Glutamatergic neuron (in vitro differentiated cells): ENCODE measurements at regions not wholly inside any gene's neighbourhood (a gene's known extent, or its start where the extent isn't known, plus 50 kb on each side); places are given as distances from the start of the nearest gene placed in this dataset.

ENCODE experiments used
- DNase-seq: peaks from one replicate; pipeline ENCODE4 v3.0.0; 2022
- H3K27ac Mint-ChIP-seq: one replicate; pipeline ENCODE4 v1.8.0; 2020; ENCODE audit warnings: mild to moderate bottlenecking, mixed read lengths, inconsistent platforms; ENCODE audit not compliant: unreplicated experiment
- H3K27me3 Mint-ChIP-seq: one replicate; pipeline ENCODE4 v1.8.0; 2020; ENCODE audit warnings: mild to moderate bottlenecking, moderate library complexity, mixed read lengths, inconsistent platforms; ENCODE audit not compliant: unreplicated experiment
- H3K36me3 Mint-ChIP-seq: one replicate; pipeline ENCODE4 v1.8.0; 2020; ENCODE audit warnings: mild to moderate bottlenecking, mixed read lengths, inconsistent platforms; ENCODE audit not compliant: unreplicated experiment
- H3K4me1 Mint-ChIP-seq: one replicate; pipeline ENCODE4 v1.8.0; 2020; ENCODE audit warnings: mild to moderate bottlenecking, low read depth, mixed read lengths, inconsistent platforms; ENCODE audit not compliant: unreplicated experiment
- H3K4me3 Mint-ChIP-seq: one replicate; pipeline ENCODE4 v1.8.0; 2020; ENCODE audit warnings: mild to moderate bottlenecking, mixed read lengths, inconsistent platforms; ENCODE audit not compliant: unreplicated experiment
- H3K9me3 Mint-ChIP-seq: one replicate; pipeline ENCODE4 v1.8.0; 2020; ENCODE audit warnings: mild to moderate bottlenecking, moderate library complexity, mixed read lengths, inconsistent platforms; ENCODE audit not compliant: unreplicated experiment
- TF ChIP-seq, protein P1 (sequence below): fragments of 200-600 bp; sonication (generic); IDR thresholded peaks from one replicate; pipeline ENCODE4 v1.5.0; 2021; ENCODE audit not compliant: partially characterized antibody, unreplicated experiment

DNA sequence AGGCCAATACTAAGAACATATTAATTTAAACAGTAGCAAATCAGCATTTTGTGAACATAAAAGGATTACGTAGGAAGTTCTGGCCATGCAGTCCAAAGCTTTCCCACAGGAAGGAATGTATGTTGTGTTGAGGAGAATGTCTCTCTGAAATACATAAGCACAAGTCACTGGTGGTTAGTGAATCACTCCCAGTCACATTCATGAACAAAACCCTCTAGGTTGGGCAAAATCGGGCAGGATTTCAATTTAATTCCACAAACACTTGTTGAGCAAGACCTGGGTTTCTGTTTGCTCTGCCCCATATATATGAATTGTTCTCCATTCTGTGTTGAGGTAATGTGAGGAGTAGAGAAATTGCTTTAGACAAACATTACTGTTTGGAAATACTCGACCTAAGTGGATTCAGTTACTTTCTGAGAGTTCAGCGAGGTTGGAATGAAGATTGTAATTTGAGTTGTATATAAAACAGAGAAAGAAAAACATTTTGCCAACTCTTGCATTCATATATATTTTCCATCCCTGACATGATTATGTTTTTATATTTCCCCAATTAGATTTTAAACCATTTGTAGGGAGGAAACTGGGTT is 127.6 kb upstream of the RPS23 start:
- Mint-ChIP-seq H3K4me3 (no peak overlapping the region), H3K27me3 (no peaks in the 10 kb centered on the region), H3K4me1 (peaks cover 7% of the 10 kb centered on the region), H3K9me3 (no peaks in the 10 kb centered on the region), H3K27ac (no peak overlapping the region), H3K36me3 (no peaks in the 10 kb centered on the region)
- TF ChIP-seq, protein P1, sequence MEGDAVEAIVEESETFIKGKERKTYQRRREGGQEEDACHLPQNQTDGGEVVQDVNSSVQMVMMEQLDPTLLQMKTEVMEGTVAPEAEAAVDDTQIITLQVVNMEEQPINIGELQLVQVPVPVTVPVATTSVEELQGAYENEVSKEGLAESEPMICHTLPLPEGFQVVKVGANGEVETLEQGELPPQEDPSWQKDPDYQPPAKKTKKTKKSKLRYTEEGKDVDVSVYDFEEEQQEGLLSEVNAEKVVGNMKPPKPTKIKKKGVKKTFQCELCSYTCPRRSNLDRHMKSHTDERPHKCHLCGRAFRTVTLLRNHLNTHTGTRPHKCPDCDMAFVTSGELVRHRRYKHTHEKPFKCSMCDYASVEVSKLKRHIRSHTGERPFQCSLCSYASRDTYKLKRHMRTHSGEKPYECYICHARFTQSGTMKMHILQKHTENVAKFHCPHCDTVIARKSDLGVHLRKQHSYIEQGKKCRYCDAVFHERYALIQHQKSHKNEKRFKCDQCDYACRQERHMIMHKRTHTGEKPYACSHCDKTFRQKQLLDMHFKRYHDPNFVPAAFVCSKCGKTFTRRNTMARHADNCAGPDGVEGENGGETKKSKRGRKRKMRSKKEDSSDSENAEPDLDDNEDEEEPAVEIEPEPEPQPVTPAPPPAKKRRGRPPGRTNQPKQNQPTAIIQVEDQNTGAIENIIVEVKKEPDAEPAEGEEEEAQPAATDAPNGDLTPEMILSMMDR, result no peak
- no peak for DNase-seq

DNA sequence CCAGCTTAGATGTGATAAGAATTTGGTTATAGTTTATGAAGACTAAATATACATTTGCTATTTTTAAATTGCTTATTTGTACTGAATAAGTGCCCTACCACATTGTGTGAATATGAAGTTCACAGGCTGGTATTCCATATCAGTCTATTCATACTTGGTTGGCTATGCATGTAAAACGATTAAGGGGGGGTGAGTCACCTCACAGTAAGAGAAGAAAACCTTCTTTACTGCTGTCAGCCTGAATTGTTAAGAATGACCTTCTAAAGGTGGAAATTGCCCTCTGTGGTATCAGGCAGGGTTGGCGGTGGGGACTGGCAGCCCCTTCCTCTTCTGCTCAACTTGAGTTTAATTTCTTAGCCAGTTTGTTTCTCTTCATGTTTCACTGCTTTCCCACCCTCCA is 127.0 kb upstream of the RPS23 start:
- Mint-ChIP-seq H3K27ac (no peak overlapping the region), H3K27me3 (no peaks in the 10 kb centered on the region), H3K4me3 (no peak overlapping the region), H3K9me3 (no peaks in the 10 kb centered on the region), H3K4me1 (peaks cover 7% of the 10 kb centered on the region), H3K36me3 (no peaks in the 10 kb centered on the region)
- DNase-seq, result no peak
- TF ChIP-seq, protein P1, result no peak

DNA sequence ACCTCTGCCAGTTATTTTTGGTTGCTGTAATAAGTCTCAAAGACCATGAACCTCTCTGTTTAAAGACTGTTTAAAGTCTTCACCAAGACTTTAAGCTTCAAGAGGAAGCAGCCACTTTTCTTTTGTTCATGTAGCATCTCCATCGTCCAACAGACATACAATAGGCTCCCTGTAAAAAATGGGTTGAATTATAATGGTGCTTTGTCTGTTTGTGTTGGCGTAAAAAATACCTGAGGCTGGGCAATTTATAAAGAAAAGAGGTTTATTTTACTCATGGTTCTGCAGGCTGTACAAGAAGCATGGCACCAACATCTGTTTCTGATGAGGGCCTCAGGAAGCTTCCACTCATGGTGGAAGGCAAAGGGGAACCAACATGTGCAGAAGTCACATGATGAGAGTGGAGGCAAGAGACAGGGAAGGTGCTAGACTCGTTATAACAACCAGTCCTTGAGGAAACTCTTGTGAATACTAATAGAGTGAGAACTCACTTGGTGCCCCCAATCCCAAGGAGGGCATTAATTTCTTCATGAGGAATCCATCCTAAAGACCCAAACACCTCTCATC is 126.3 kb upstream of the RPS23 start:
- TF ChIP-seq, protein P1, result no peak
- Mint-ChIP-seq H3K4me1 (peaks cover 7% of the 10 kb centered on the region), H3K4me3 (no peak overlapping the region), H3K27me3 (no peaks in the 10 kb centered on the region), H3K27ac (no peak overlapping the region), H3K9me3 (no peaks in the 10 kb centered on the region), H3K36me3 (no peaks in the 10 kb centered on the region)
- no peak for DNase-seq

DNA sequence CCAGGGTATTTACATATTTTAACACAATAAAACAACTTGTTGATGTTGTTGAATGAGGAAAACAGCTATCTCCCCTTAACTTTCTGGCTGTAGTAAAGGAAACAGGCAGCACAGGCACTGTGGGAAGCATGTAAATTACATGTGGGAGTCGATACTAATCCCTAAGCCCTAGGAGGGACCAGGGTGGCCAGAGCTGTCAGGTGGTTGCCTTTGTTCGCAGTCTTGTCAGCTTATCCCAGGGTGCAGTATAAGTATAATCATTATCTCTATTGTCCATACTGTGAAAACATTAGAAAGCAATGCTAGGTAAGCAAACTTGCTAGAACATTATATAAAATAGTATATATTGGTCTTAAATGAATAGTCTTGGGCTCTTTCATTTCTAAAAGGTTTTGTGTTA is 125.6 kb upstream of the RPS23 start:
- Mint-ChIP-seq H3K27me3 (no peaks in the 10 kb centered on the region), H3K27ac (no peak overlapping the region), H3K9me3 (no peaks in the 10 kb centered on the region), H3K4me1 (peaks cover 7% of the 10 kb centered on the region), H3K36me3 (no peaks in the 10 kb centered on the region), H3K4me3 (no peak overlapping the region)
- no peak for DNase-seq
- TF ChIP-seq, protein P1, result no peak

DNA sequence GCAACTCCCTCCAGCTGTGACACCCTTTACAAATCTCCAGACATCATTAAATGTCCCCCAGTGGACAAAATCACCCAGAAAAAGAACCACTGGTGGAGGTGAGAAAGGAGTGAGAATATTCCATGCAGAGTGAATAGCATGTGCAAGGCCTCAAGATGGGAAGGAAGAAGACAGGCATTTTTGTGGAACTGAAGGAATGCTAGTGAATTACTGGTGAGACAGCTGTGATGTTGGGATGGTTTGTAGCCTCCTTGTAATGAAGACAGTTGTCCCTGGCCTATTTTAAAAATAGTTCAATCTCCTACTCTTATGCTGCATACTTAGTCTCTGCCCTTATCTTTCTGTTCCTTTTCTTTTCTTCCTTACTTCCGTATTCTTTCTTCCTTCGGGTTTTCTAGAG is 124.9 kb upstream of the RPS23 start:
- TF ChIP-seq, protein P1, result no peak
- Mint-ChIP-seq H3K4me1 (peaks cover 7% of the 10 kb centered on the region), H3K4me3 (no peak overlapping the region), H3K36me3 (no peaks in the 10 kb centered on the region), H3K9me3 (no peaks in the 10 kb centered on the region), H3K27me3 (no peaks in the 10 kb centered on the region), H3K27ac (no peak overlapping the region)
- no peak for DNase-seq
